ENCODE measurements at regions not wholly inside any gene's neighbourhood (a gene's known extent, or its start where the extent isn't known, plus 50 kb on each side); places are given as distances from the start of the nearest gene placed in this dataset.
A peak's percentile ranks its signal among the peaks of the same experiment; 100 is the strongest.

DNA sequence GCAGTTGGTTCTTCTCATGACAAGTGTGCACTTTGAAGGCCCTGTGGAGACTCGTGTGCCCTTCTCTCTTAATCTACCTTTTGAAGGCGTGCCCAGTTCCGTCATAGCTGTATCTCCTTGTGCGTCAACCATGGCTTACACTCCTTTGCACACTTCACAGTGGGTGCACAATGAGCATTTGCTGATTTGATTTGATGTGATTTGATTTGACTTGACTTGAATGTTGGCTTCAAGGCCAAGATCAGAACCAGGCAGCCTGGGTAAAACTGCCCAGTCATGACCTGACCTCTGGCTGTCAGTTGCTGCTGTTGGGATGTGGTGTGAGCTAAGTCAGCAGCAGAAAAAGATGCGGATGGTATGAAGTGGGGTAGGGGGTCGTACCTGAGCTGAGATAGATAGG is 670.3 kb upstream of the HS6ST1 start:
- in situ Hi-C loops (cut with MboI) = no loop called here
- CTCF ChIA-PET (ENCODE audit: low intra/inter-chr PET ratio) = no interaction called here
- H4K20me1 ChIP-seq (replicated peaks; ENCODE audit: control insufficient read depth, insufficient read depth, low read length) = no peaks in the 10 kb centered on the region
- H3K4me1 ChIP-seq (replicated peaks in 1 of 2; ENCODE audit: control insufficient read depth in 2 of 2, insufficient read depth in 2 of 2, low read length in 2 of 2) = no peaks in the 10 kb centered on the region
- H2AFZ ChIP-seq (ENCODE audit: low read depth, low read length) = no peak overlapping the region
- POLR2A ChIA-PET = no interaction called here
- H3K4me3 ChIP-seq = no peak overlapping the region
- H3K27me3 ChIP-seq (ENCODE audit: control insufficient read depth in 2 of 2, insufficient read depth in 2 of 2, low read length in 2 of 2) = peaks cover 0 to 7% of the 10 kb centered on the region in 2 experiments; a peak in 1 of 5 replicates
- no peaks in the 10 kb centered on the region for H3K9me3 ChIP-seq (replicated peaks; ENCODE audit: control insufficient read depth, insufficient read depth, low read depth, low read length)
- H3K36me3 ChIP-seq (ENCODE audit: control insufficient read depth, insufficient read depth, low read length) = no peaks in the 10 kb centered on the region
- no peak overlapping the region for H3K9ac ChIP-seq (ENCODE audit: insufficient read depth in 1 of 2, low read depth in 2 of 2, low read length in 2 of 2)
- no peaks in the 10 kb centered on the region for H3K79me2 ChIP-seq (ENCODE audit: control insufficient read depth, insufficient read depth, low read length)
- ATAC-seq = no peak
- BruUV-seq (replicated peaks) = no TSS peak
- no peak overlapping the region for H3K27ac ChIP-seq (ENCODE audit: extremely low read depth, low read depth, low read length)
- intact Hi-C loops (cut with micrococcal nuclease) = no loop called here
- H3K9me1 ChIP-seq (ENCODE audit: control insufficient read depth, insufficient read depth, low read length) = no peaks in the 10 kb centered on the region
- H3K4me2 ChIP-seq (ENCODE audit: insufficient read depth, low read length) = no peak overlapping the region
- TF ChIP-seq NFE2 (IDR thresholded peaks at IDR 0.05; ENCODE audit: low read depth) (0 out of 2 replicates have a peak, but pooled peaks have one; percentile 11), TCF7L2 (IDR thresholded peaks at IDR 0.05; ENCODE audit: low read depth, low read length) (no peak)
- FAIRE-seq = no peak
- WGBS (ENCODE audit: insufficient coverage, low coverage, missing lambda C conversion rate) = 1% methylated on average over 6 of the region's 6 CpGs
- DNase-seq (ENCODE audit: extremely low read depth in 1 of 4, low spot score in 3 of 4) = no peak

- ATAC-seq = no peak
- in situ Hi-C loops (cut with MboI) = no loop called here
Measured at GRCh38 chr2:128995086-128995485, 676.4 kb upstream of the HS6ST1 start.

More at GRCh38 chr2:128995086-128995485, 676.4 kb upstream of the HS6ST1 start:
- ChIA-PET CTCF (ENCODE audit: low intra/inter-chr PET ratio) (no interaction called here), POLR2A (no interaction called here)
- no peak for FAIRE-seq
- Histone ChIP-seq H2AFZ (ENCODE audit: low read depth, low read length) (no peak overlapping the region), H3K9me3 (replicated peaks; ENCODE audit: control insufficient read depth, insufficient read depth, low read depth, low read length) (no peaks in the 10 kb centered on the region), H3K4me1 (replicated peaks in 1 of 2; ENCODE audit: control insufficient read depth in 2 of 2, insufficient read depth in 2 of 2, low read length in 2 of 2) (no peaks in the 10 kb centered on the region), H3K9me1 (ENCODE audit: control insufficient read depth, insufficient read depth, low read length) (no peaks in the 10 kb centered on the region), H3K79me2 (ENCODE audit: control insufficient read depth, insufficient read depth, low read length) (no peaks in the 10 kb centered on the region), H4K20me1 (replicated peaks; ENCODE audit: control insufficient read depth, insufficient read depth, low read length) (no peaks in the 10 kb centered on the region), H3K27ac (ENCODE audit: extremely low read depth, low read depth, low read length) (no peak overlapping the region), H3K4me2 (ENCODE audit: insufficient read depth, low read length) (no peak overlapping the region), H3K36me3 (ENCODE audit: control insufficient read depth, insufficient read depth, low read length) (no peaks in the 10 kb centered on the region), H3K4me3 (no peak overlapping the region), H3K27me3 (ENCODE audit: control insufficient read depth in 2 of 2, insufficient read depth in 2 of 2, low read length in 2 of 2) (no peaks in the 10 kb centered on the region), H3K9ac (ENCODE audit: insufficient read depth in 1 of 2, low read depth in 2 of 2, low read length in 2 of 2) (no peak overlapping the region)
- no TSS peak for BruUV-seq (replicated peaks)
- intact Hi-C loops (cut with micrococcal nuclease) = no loop called here
- no peak for DNase-seq (ENCODE audit: extremely low read depth in 1 of 4, low spot score in 3 of 4)
- TF ChIP-seq SPI1 (IDR thresholded peaks at IDR 0.05; ENCODE audit: borderline replicate concordance, low read depth, low read length) (no peak), ZNF785 (CRISPR knock-in tag; IDR thresholded peaks at IDR 0.05) (no peak), ZBTB9 (CRISPR knock-in tag; IDR thresholded peaks at IDR 0.05) (no peak), SLC30A9 (CRISPR knock-in tag; IDR thresholded peaks at IDR 0.05) (no peak), CBX5 (IDR thresholded peaks at IDR 0.05; ENCODE audit: borderline replicate concordance, low read depth) (no peak), ZNF75A (CRISPR knock-in tag; IDR thresholded peaks at IDR 0.05) (no peak)
- WGBS (ENCODE audit: insufficient coverage, low coverage, missing lambda C conversion rate) = 3% methylated on average over 4 of the region's 4 CpGs
